HL-60 (cell line): ENCODE measurements at regions not wholly inside any gene's neighbourhood (a gene's known extent, or its start where the extent isn't known, plus 50 kb on each side); places are given as distances from the start of the nearest gene placed in this dataset.

Experiments used
- DNase-seq, 2 experiments: peaks; one replicate each; pipeline ENCODE4 v3.0.0-alpha.2; 2010 to 2020; ENCODE audit warnings: low read depth in 1 of 2, low spot score in 1 of 2
- H3K27ac ChIP-seq: fragments of 250-450 bp; sonication (Bioruptor Pico); replicated peaks from 2 replicates; pipeline ENCODE4 v1.5.1; 2020; ENCODE audit warnings: mild to moderate bottlenecking, moderate library complexity
- H3K27me3 ChIP-seq: fragments of 250-450 bp; sonication (Bioruptor Pico); 2 replicates; pipeline ENCODE4 v1.5.1; 2021; ENCODE audit warnings: mild to moderate bottlenecking, moderate library complexity; ENCODE audit not compliant: insufficient read depth, poor library complexity, severe bottlenecking
- H3K4me3 ChIP-seq: replicated peaks from 2 replicates; pipeline ENCODE4 v1.5.1; 2011; ENCODE audit warnings: mild to moderate bottlenecking, control low read depth, low read length; ENCODE audit not compliant: insufficient read depth
- GABPA ChIP-seq: IDR thresholded peaks from 2 replicates; pipeline ENCODE4 v1.6.1; 2012; ENCODE audit warnings: low read depth
- POLR2AphosphoS5 ChIP-seq: IDR thresholded peaks from 2 replicates; pipeline ENCODE4 v1.6.1; 2012; ENCODE audit warnings: low read depth
- SPI1 ChIP-seq: IDR thresholded peaks from 2 replicates; pipeline ENCODE4 v1.6.1; 2012; ENCODE audit warnings: low read depth, mild to moderate bottlenecking, borderline replicate concordance
- TF ChIP-seq, protein P1 (sequence below): IDR thresholded peaks from one replicate; pipeline ENCODE4 v1.5.1; 2011; ENCODE audit warnings: low read length, control low read depth, inconsistent platforms; ENCODE audit not compliant: insufficient read depth
- TF ChIP-seq, protein P2 (sequence below): IDR thresholded peaks from 2 replicates; pipeline ENCODE4 v1.6.1; 2012; ENCODE audit warnings: low read depth; ENCODE audit not compliant: insufficient replicate concordance

DNA sequence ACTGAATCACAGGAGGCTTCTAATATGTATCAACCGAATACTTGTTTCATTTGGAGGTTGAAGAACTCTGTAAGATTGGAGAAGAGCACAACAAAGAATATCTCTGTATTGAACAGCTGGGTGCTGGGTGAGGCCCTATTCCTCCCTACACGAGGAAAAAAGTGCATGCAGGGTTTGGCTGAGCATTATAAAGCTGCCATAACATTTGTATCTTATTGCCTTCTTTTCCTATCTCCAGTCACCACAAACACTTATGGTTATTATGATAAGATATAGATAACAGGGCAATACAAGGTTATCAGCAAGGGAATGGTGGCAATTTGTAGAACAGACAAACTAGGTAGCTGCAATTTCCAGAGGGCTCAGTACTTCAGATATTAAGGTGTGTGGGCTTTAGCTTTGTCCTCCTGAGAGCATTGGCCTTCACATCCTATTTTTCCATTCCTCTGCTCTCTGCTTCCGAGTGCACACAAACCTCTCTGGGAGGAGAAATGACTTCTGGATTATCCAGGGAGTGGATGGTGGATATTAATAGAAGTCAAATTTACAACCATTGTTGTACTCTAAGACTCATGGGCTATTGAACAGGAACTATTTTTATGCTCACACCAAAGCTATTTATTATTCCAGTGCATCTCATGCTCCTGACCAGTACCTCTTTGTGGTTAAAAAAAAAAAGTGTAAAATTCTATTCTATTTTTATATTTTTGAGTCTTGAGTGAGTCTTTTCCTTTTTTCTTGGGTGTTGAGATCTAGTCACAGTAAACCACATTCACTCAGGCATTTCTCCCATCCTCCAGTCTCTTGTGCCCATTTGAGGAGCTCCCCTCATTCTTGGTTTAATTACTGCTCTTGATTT lies 248.4 kb downstream of the ETAA1 start:
- no peak overlapping the region for H3K4me3 ChIP-seq

DNA sequence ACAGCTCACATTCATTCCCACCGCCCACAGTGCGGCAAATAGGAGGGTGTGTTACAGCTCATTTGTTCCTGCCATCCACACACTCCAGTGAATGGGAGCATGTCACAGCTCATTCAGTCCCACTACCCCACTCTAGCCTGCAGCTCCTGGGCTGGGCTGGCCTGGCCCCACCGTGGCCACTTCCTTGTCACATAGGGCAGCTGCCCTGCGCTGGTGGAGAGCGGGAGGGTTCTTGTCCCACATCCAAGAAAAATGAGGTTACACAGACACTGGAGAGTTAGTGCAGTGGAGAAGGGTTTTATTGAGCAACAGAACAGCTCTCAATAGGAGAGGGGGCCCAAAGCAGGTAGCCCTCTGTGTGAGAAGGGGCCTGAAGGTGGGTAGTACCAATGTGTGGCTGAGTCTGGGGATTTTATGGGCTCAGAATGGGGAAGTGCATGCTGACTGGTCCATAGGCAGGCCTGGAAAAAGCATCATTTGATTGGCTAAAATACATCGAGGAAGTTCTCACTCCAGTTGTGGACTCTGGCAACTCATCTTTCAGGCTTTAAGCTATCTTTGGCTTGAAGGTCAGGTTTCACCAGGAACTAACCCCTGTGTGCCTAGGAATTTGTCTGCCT lies 249.7 kb downstream of the ETAA1 start:
- H3K27me3 ChIP-seq = no peaks in the 10 kb centered on the region
- H3K4me3 ChIP-seq = no peak overlapping the region
- DNase-seq = no peak
- no peak for TF ChIP-seq GABPA
- no peak for TF ChIP-seq POLR2AphosphoS5
- TF ChIP-seq SPI1 = no peak
- TF ChIP-seq, protein P1, sequence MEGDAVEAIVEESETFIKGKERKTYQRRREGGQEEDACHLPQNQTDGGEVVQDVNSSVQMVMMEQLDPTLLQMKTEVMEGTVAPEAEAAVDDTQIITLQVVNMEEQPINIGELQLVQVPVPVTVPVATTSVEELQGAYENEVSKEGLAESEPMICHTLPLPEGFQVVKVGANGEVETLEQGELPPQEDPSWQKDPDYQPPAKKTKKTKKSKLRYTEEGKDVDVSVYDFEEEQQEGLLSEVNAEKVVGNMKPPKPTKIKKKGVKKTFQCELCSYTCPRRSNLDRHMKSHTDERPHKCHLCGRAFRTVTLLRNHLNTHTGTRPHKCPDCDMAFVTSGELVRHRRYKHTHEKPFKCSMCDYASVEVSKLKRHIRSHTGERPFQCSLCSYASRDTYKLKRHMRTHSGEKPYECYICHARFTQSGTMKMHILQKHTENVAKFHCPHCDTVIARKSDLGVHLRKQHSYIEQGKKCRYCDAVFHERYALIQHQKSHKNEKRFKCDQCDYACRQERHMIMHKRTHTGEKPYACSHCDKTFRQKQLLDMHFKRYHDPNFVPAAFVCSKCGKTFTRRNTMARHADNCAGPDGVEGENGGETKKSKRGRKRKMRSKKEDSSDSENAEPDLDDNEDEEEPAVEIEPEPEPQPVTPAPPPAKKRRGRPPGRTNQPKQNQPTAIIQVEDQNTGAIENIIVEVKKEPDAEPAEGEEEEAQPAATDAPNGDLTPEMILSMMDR = no peak
- TF ChIP-seq, protein P2, sequence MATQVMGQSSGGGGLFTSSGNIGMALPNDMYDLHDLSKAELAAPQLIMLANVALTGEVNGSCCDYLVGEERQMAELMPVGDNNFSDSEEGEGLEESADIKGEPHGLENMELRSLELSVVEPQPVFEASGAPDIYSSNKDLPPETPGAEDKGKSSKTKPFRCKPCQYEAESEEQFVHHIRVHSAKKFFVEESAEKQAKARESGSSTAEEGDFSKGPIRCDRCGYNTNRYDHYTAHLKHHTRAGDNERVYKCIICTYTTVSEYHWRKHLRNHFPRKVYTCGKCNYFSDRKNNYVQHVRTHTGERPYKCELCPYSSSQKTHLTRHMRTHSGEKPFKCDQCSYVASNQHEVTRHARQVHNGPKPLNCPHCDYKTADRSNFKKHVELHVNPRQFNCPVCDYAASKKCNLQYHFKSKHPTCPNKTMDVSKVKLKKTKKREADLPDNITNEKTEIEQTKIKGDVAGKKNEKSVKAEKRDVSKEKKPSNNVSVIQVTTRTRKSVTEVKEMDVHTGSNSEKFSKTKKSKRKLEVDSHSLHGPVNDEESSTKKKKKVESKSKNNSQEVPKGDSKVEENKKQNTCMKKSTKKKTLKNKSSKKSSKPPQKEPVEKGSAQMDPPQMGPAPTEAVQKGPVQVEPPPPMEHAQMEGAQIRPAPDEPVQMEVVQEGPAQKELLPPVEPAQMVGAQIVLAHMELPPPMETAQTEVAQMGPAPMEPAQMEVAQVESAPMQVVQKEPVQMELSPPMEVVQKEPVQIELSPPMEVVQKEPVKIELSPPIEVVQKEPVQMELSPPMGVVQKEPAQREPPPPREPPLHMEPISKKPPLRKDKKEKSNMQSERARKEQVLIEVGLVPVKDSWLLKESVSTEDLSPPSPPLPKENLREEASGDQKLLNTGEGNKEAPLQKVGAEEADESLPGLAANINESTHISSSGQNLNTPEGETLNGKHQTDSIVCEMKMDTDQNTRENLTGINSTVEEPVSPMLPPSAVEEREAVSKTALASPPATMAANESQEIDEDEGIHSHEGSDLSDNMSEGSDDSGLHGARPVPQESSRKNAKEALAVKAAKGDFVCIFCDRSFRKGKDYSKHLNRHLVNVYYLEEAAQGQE = no peak
- H3K27ac ChIP-seq = no peak overlapping the region

More for the DNA sequence above, 248.4 kb downstream of the ETAA1 start:
- Histone ChIP-seq H3K27ac (no peak overlapping the region), H3K27me3 (peaks cover 7% of the 10 kb centered on the region)
- TF ChIP-seq, protein P2 = no peak
- TF ChIP-seq, protein P1 = no peak
- no peak for TF ChIP-seq SPI1
- no peak for TF ChIP-seq POLR2AphosphoS5
- TF ChIP-seq GABPA = no peak
- DNase-seq = no peak

DNA sequence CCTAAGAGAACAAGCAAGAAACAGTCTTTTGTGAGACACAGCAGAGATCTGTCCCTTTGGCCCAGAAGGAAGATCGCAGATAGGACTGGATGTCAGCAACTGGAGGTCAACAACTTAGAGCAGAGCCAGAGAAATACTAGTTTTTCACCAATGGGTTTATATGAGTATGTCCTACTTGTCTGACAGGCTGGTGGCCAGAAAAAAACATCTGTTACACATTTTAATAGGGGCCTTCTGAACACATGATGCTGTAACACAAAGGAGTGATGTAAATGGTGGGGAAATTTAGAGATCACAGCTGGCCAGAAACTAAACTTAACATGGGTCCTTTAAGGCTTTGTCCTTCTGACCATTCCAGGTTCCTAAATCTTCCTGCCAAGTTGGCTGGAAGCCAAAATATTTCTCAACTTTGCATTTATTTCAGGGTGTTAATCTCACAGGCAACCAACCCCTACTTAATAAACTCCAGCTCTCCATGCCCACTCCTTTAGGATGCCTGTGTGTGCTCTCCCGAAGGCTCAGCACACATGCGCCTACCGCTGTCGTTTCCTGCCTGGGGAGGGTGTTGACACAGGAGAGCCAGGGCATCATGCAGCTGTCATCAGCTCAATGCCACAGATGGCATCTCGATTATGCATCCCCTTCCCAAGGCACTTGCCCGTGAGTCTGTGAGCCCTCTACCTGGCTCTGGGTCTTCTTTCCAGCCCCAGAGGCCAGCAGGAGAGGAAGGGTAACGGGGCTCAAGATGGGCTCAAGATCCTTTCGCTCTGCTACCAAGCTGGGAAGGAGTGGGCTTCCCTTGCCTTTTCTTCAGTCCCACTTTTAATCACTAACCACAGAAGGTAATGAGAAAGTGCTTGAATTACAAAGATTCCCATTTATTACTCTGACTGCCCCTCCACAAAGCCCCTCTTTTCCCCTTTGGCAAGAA lies 252.5 kb downstream of the ETAA1 start:
- no peak overlapping the region for H3K27ac ChIP-seq
- H3K27me3 ChIP-seq = no peaks in the 10 kb centered on the region
- DNase-seq = no peak
- no peak overlapping the region for H3K4me3 ChIP-seq
- TF ChIP-seq POLR2AphosphoS5 (no peak), GABPA (no peak), SPI1 (no peak)
- TF ChIP-seq, protein P2 = no peak
- TF ChIP-seq, protein P1 = no peak
